Subcutaneous abdominal adipose tissue (tissue), 5 donors: ENCODE measurements at regions not wholly inside any gene's neighbourhood (a gene's known extent, or its start where the extent isn't known, plus 50 kb on each side); places are given as distances from the start of the nearest gene placed in this dataset.
A peak's percentile ranks its signal among the peaks of the same experiment; 100 is the strongest.

Source experiments
- H3K27ac ChIP-seq: one replicate; pipeline ENCODE4 v1.7.0; 2013; ENCODE audit warnings: low read depth, mild to moderate bottlenecking, inconsistent platforms, low read length, moderate library complexity
- H3K27me3 ChIP-seq, 5 donors: one replicate each; pipeline ENCODE4 v1.7.0; 2013; ENCODE audit warnings: low read length in 5 of 5, inconsistent platforms in 1 of 5; ENCODE audit not compliant: control insufficient read depth in 5 of 5, insufficient read depth in 4 of 5
- H3K36me3 ChIP-seq, 5 donors: one replicate each; pipeline ENCODE4 v1.7.0; 2013; ENCODE audit warnings: low read length in 5 of 5; ENCODE audit not compliant: control insufficient read depth in 5 of 5, insufficient read depth in 5 of 5
- H3K4me1 ChIP-seq, 5 donors: one replicate each; pipeline ENCODE4 v1.7.0; 2013; ENCODE audit warnings: low read length in 5 of 5, mild to moderate bottlenecking in 3 of 5, moderate library complexity in 1 of 5; ENCODE audit not compliant: control insufficient read depth in 5 of 5, insufficient read depth in 5 of 5
- H3K4me3 ChIP-seq, 5 donors: one replicate each; pipeline ENCODE4 v1.7.0; 2013; ENCODE audit warnings: low read length in 5 of 5, low read depth in 1 of 5
- H3K9ac ChIP-seq, 5 donors: one replicate each; pipeline ENCODE4 v1.7.0; 2013; ENCODE audit warnings: low read length in 5 of 5, mild to moderate bottlenecking in 4 of 5, moderate library complexity in 3 of 5
- H3K9me3 ChIP-seq, 5 donors: one replicate each; pipeline ENCODE4 v1.7.0; 2013; ENCODE audit warnings: low read length in 5 of 5; ENCODE audit not compliant: control insufficient read depth in 5 of 5
- donor health status: healthy.
- donor health status: healthy.
- donor health status: healthy.
- donor health status: healthy.
- donor health status: healthy.

- H3K4me3 ChIP-seq = no peak overlapping the region
- no peaks in the 10 kb centered on the region for H3K36me3 ChIP-seq
- no peaks in the 10 kb centered on the region for H3K9me3 ChIP-seq
- H3K27me3 ChIP-seq = no peaks in the 10 kb centered on the region
- peaks cover 0 to 32% (median 25%) of the 10 kb centered on the region in 5 donors for H3K4me1 ChIP-seq
- H3K27ac ChIP-seq = no peak overlapping the region
- H3K9ac ChIP-seq = no peak overlapping the region
Observed at GRCh38 chr15:93981706-93982105, 249.7 kb upstream of the MCTP2 start.

- H3K4me1 ChIP-seq = peaks cover 0 to 28% (median 22%) of the 10 kb centered on the region in 5 donors
- no peaks in the 10 kb centered on the region for H3K9me3 ChIP-seq
- no peak overlapping the region for H3K4me3 ChIP-seq
- no peak overlapping the region for H3K27ac ChIP-seq
- H3K27me3 ChIP-seq = no peaks in the 10 kb centered on the region
- H3K36me3 ChIP-seq = no peaks in the 10 kb centered on the region
- no peak overlapping the region for H3K9ac ChIP-seq
Observed at GRCh38 chr15:93980261-93980911, 251.0 kb upstream of the MCTP2 start.

- Histone ChIP-seq H3K27me3 (no peaks in the 10 kb centered on the region), H3K4me1 (peaks cover 0 to 3% (median under 1%) of the 10 kb centered on the region in 5 donors), H3K27ac (no peak overlapping the region), H3K4me3 (no peak overlapping the region), H3K36me3 (no peaks in the 10 kb centered on the region), H3K9me3 (no peaks in the 10 kb centered on the region), H3K9ac (no peak overlapping the region)
Observed at GRCh38 chr15:93974804-93975481, 256.4 kb upstream of the MCTP2 start.

- Histone ChIP-seq H3K27me3 (no peaks in the 10 kb centered on the region), H3K9me3 (no peaks in the 10 kb centered on the region), H3K36me3 (no peaks in the 10 kb centered on the region), H3K27ac (no peak overlapping the region), H3K9ac (no peak overlapping the region), H3K4me3 (no peak overlapping the region), H3K4me1 (no peaks in the 10 kb centered on the region)
Observed at GRCh38 chr15:93973287-93973686, 258.1 kb upstream of the MCTP2 start.

GRCh38 chr15:93968773-93969172 lies 262.6 kb upstream of the MCTP2 start:
- H3K27me3 ChIP-seq = no peaks in the 10 kb centered on the region
- H3K9me3 ChIP-seq = no peaks in the 10 kb centered on the region
- H3K36me3 ChIP-seq = no peaks in the 10 kb centered on the region
- no peak overlapping the region for H3K9ac ChIP-seq
- H3K4me1 ChIP-seq = no peaks in the 10 kb centered on the region
- no peak overlapping the region for H3K4me3 ChIP-seq
- H3K27ac ChIP-seq = no peak overlapping the region

GRCh38 chr15:93965304-93965908 lies 266.0 kb upstream of the MCTP2 start:
- Histone ChIP-seq H3K36me3 (no peaks in the 10 kb centered on the region), H3K4me3 (no peak overlapping the region), H3K9me3 (no peaks in the 10 kb centered on the region), H3K9ac (no peak overlapping the region), H3K27ac (no peak overlapping the region), H3K27me3 (no peaks in the 10 kb centered on the region), H3K4me1 (no peaks in the 10 kb centered on the region)

- Histone ChIP-seq H3K36me3 (no peaks in the 10 kb centered on the region), H3K4me1 (no peaks in the 10 kb centered on the region), H3K27ac (no peak overlapping the region), H3K9ac (no peak overlapping the region), H3K27me3 (no peaks in the 10 kb centered on the region), H3K9me3 (peaks cover 0 to 4% (median 0%) of the 10 kb centered on the region in 5 donors), H3K4me3 (no peak overlapping the region)
Observed at GRCh38 chr15:93954985-93955571, 276.3 kb upstream of the MCTP2 start.

GRCh38 chr15:93948726-93949125 lies 282.6 kb upstream of the MCTP2 start:
- H3K9ac ChIP-seq = no peak overlapping the region
- H3K9me3 ChIP-seq = no peaks in the 10 kb centered on the region
- no peak overlapping the region for H3K27ac ChIP-seq
- H3K27me3 ChIP-seq = no peaks in the 10 kb centered on the region
- H3K4me1 ChIP-seq = peaks cover 0 to under 1% (median 0%) of the 10 kb centered on the region in 5 donors
- peak overlapping the region in 1 of 5 donors; percentile 32 for H3K4me3 ChIP-seq
- H3K36me3 ChIP-seq = no peaks in the 10 kb centered on the region

GRCh38 chr15:93943586-93943985 lies 287.8 kb upstream of the MCTP2 start:
- H3K36me3 ChIP-seq = no peaks in the 10 kb centered on the region
- no peaks in the 10 kb centered on the region for H3K9me3 ChIP-seq
- H3K9ac ChIP-seq = no peak overlapping the region
- H3K27me3 ChIP-seq = no peaks in the 10 kb centered on the region
- peaks cover 5 to 16% (median 10%) of the 10 kb centered on the region in 5 donors for H3K4me1 ChIP-seq
- no peak overlapping the region for H3K27ac ChIP-seq
- H3K4me3 ChIP-seq = no peak overlapping the region

- Histone ChIP-seq H3K27ac (peak overlapping the region; percentile 38), H3K4me3 (no peak overlapping the region), H3K4me1 (peaks cover 5 to 16% (median 10%) of the 10 kb centered on the region in 5 donors), H3K9ac (no peak overlapping the region), H3K9me3 (no peaks in the 10 kb centered on the region), H3K36me3 (no peaks in the 10 kb centered on the region), H3K27me3 (no peaks in the 10 kb centered on the region)
Observed at GRCh38 chr15:93942269-93942694, 289.1 kb upstream of the MCTP2 start.
